KOPT-K1 (cell line): ENCODE measurements at regions not wholly inside any gene's neighbourhood (a gene's known extent, or its start where the extent isn't known, plus 50 kb on each side); places are given as distances from the start of the nearest gene placed in this dataset.
"Not testable (repeated sequence)": the region's sequence is repeated elsewhere in the genome, so short reads cannot be mapped to it uniquely, and the experiment has no call there.

Source experiments
- H3K27ac ChIP-seq: fragments of 200-600 bp; sonication (generic); 2 replicates; pipeline ENCODE4 v1.5.1; 2016; ENCODE audit warnings: antibody characterized with exemption, mild to moderate bottlenecking, low read depth, low read length; ENCODE audit not compliant: poor library complexity, severe bottlenecking
- H3K36me3 ChIP-seq: fragments of 200-600 bp; sonication (generic); 2 replicates; pipeline ENCODE4 v1.5.1; 2017; ENCODE audit warnings: antibody characterized with exemption, mild to moderate bottlenecking, low read length, moderate library complexity; ENCODE audit not compliant: insufficient read depth
- H3K9me3 ChIP-seq: fragments of 200-600 bp; sonication (generic); 2 replicates; pipeline ENCODE4 v1.5.1; 2017; ENCODE audit warnings: antibody characterized with exemption, low read length, mild to moderate bottlenecking; ENCODE audit not compliant: insufficient read depth, poor library complexity, severe bottlenecking

GRCh38 chr15:20296261-20296660 lies 245.3 kb downstream of the GOLGA6L6 start:
- H3K9me3 ChIP-seq, H3K27ac ChIP-seq, H3K36me3 ChIP-seq: not testable (repeated sequence)

- Histone ChIP-seq H3K27ac (no peak overlapping the region), H3K9me3 (no peaks in the 10 kb centered on the region), H3K36me3 (no peaks in the 10 kb centered on the region)
Observed at GRCh38 chr15:20295238-20295811, 246.3 kb downstream of the GOLGA6L6 start.

- Histone ChIP-seq H3K36me3 (no peaks in the 10 kb centered on the region), H3K27ac (no peak overlapping the region), H3K9me3 (no peaks in the 10 kb centered on the region)
Observed at GRCh38 chr15:20294651-20295237, 246.9 kb downstream of the GOLGA6L6 start.

- H3K9me3 ChIP-seq, H3K36me3 ChIP-seq, H3K27ac ChIP-seq: not testable (repeated sequence)
Observed at GRCh38 chr15:20292422-20293005, 249.1 kb downstream of the GOLGA6L6 start.

GRCh38 chr15:20291616-20292015 lies 250.0 kb downstream of the GOLGA6L6 start:
- not testable (repeated sequence) for H3K27ac ChIP-seq, H3K9me3 ChIP-seq, H3K36me3 ChIP-seq

GRCh38 chr15:20290606-20291005 lies 251.0 kb downstream of the GOLGA6L6 start:
- not testable (repeated sequence) for H3K9me3 ChIP-seq, H3K27ac ChIP-seq, H3K36me3 ChIP-seq

GRCh38 chr15:20289538-20290103 lies 252.0 kb downstream of the GOLGA6L6 start:
- not testable (repeated sequence) for H3K9me3 ChIP-seq, H3K27ac ChIP-seq, H3K36me3 ChIP-seq

GRCh38 chr15:20288800-20289537 lies 252.6 kb downstream of the GOLGA6L6 start:
- H3K9me3 ChIP-seq, H3K36me3 ChIP-seq, H3K27ac ChIP-seq: not testable (repeated sequence)

GRCh38 chr15:20286559-20286958 lies 255.0 kb downstream of the GOLGA6L6 start:
- H3K9me3 ChIP-seq, H3K27ac ChIP-seq, H3K36me3 ChIP-seq: not testable (repeated sequence)

GRCh38 chr15:20285696-20286300 lies 255.8 kb downstream of the GOLGA6L6 start:
- not testable (repeated sequence) for H3K9me3 ChIP-seq, H3K27ac ChIP-seq, H3K36me3 ChIP-seq

GRCh38 chr15:20284891-20285535 lies 256.6 kb downstream of the GOLGA6L6 start:
- not testable (repeated sequence) for H3K27ac ChIP-seq, H3K9me3 ChIP-seq, H3K36me3 ChIP-seq

GRCh38 chr15:20283651-20284050 lies 257.9 kb downstream of the GOLGA6L6 start:
- H3K36me3 ChIP-seq, H3K27ac ChIP-seq, H3K9me3 ChIP-seq: not testable (repeated sequence)

- not testable (repeated sequence) for H3K36me3 ChIP-seq, H3K9me3 ChIP-seq, H3K27ac ChIP-seq
Observed at GRCh38 chr15:20282491-20282943, 259.1 kb downstream of the GOLGA6L6 start.

GRCh38 chr15:20281567-20282275 lies 259.9 kb downstream of the GOLGA6L6 start:
- H3K36me3 ChIP-seq, H3K27ac ChIP-seq: not testable (repeated sequence)
- H3K9me3 ChIP-seq, result peaks cover 11% of the 10 kb centered on the region
